HepG2 (cell line): ENCODE measurements at regions not wholly inside any gene's neighbourhood (a gene's known extent, or its start where the extent isn't known, plus 50 kb on each side); places are given as distances from the start of the nearest gene placed in this dataset.

Experiments used
- ATAC-seq: fragments of 200-7000 bp; cut with Tn5 transposase; 3 replicates; pipeline ENCODE4 v1.9.1; 2020; ENCODE audit warnings: mild to moderate bottlenecking, moderate library complexity
- BruUV-seq: library from RNA; stranded (reverse); fragments of 400-500 nt; replicated peaks from 2 replicates; lab custom pipeline; 2021; lab: Mats Ljungman, UMichigan
- CTCF ChIA-PET: fragments of 300-600 bp; formaldehyde crosslinking; extraction: SDS; loops from one replicate; lab custom pipeline; 2021; ENCODE audit warnings: low total read pairs, inconsistent platforms, low intra/inter-chr PET ratio; lab: Yijun Ruan, JAX
- POLR2A ChIA-PET: fragments of 350-600 bp; sonication (Branson Sonifier 250); formaldehyde crosslinking; loops from one replicate; lab custom pipeline; 2020; ENCODE audit warnings: antibody characterized with exemption, inconsistent platforms; lab: Yijun Ruan, JAX
- DNase-seq: peaks from one replicate; pipeline ENCODE4 v3.0.0-alpha.2; 2015; ENCODE audit warnings: low spot score
- FAIRE-seq: peaks from 3 replicates; lab custom pipeline; 2011; peaks lifted over from hg19 to GRCh38; lab: Jason Lieb, UNC
- H2AFZ ChIP-seq: one replicate; pipeline ENCODE4 v1.6.1; 2011; ENCODE audit warnings: low read length, inconsistent platforms
- H3K27ac ChIP-seq: fragments of 300-600 bp; 3 replicates; pipeline ENCODE4 v1.8.0; 2011; ENCODE audit warnings: mixed run types, mild to moderate bottlenecking, mixed read lengths, low read length, inconsistent platforms; ENCODE audit not compliant: insufficient read depth; ENCODE audit errors: extremely low read length
- H3K27me3 ChIP-seq, 2 experiments: fragments of 200-600 bp in 1 of 2; 2 replicates in 1 of 2; 3 replicates in 1 of 2; pipeline versions ENCODE4 v1.6.0 to v1.8.0; 2011; ENCODE audit warnings: low read length in 2 of 2, mild to moderate bottlenecking in 2 of 2, moderate library complexity in 2 of 2, inconsistent platforms in 1 of 2; ENCODE audit not compliant: insufficient read depth in 2 of 2, control insufficient read depth in 1 of 2
- H3K36me3 ChIP-seq, 2 experiments: fragments of 200-600 bp in 1 of 2; replicated peaks in 1 of 2; 2 replicates in 1 of 2; 3 replicates in 1 of 2; pipeline versions ENCODE4 v1.5.1 to v1.8.0; 2011; ENCODE audit warnings: low read length in 2 of 2, inconsistent platforms in 1 of 2; ENCODE audit not compliant: insufficient read depth in 2 of 2, control insufficient read depth in 1 of 2
- H3K4me1 ChIP-seq: 2 replicates; pipeline ENCODE4 v1.5.1; 2012; ENCODE audit warnings: low read length, inconsistent platforms; ENCODE audit not compliant: insufficient read depth
- H3K4me2 ChIP-seq: 2 replicates; pipeline ENCODE4 v1.6.0; 2011; ENCODE audit warnings: low read depth, low read length, inconsistent platforms
- H3K4me3 ChIP-seq, 3 experiments: fragments of 200-600 bp in 1 of 3; sonication (generic), shearing (Covaris generic) in 1 of 3; replicated peaks in 1 of 3; 2 replicates each; pipeline ENCODE4 v1.5.1; 2011 to 2016; ENCODE audit warnings: low read length in 3 of 3, inconsistent platforms in 2 of 3, low read depth in 2 of 3, mild to moderate bottlenecking in 2 of 3, control low read depth in 1 of 3, mixed read lengths in 1 of 3; ENCODE audit not compliant: insufficient read depth in 1 of 3
- H3K79me2 ChIP-seq: one replicate; pipeline ENCODE4 v1.6.1; 2011; ENCODE audit warnings: low read length, inconsistent platforms; ENCODE audit not compliant: insufficient read depth
- H3K9ac ChIP-seq: 2 replicates; pipeline ENCODE4 v1.6.0; 2011; ENCODE audit warnings: mild to moderate bottlenecking, low read depth, low read length, inconsistent platforms; ENCODE audit not compliant: insufficient read depth
- H3K9me3 ChIP-seq: 2 replicates; pipeline ENCODE4 v1.5.1; 2012; ENCODE audit warnings: mild to moderate bottlenecking, low read length
- H4K20me1 ChIP-seq: 2 replicates; pipeline ENCODE4 v1.6.0; 2011; ENCODE audit warnings: inconsistent platforms, mild to moderate bottlenecking, low read length, moderate library complexity; ENCODE audit not compliant: insufficient read depth
- ATF5 ChIP-seq: sonication (generic); formaldehyde crosslinking; IDR thresholded peaks from 2 replicates; pipeline ENCODE4 v1.4.0; 2020; ENCODE audit warnings: mild to moderate bottlenecking, low read depth, missing genetic modification reagents
- GABPA ChIP-seq, 2 experiments: IDR thresholded peaks; 2 replicates each; pipeline ENCODE4 v1.6.1; 2011 to 2016; ENCODE audit warnings: low read depth in 2 of 2, low read length in 1 of 2, missing biosample characterization in 1 of 2, missing genetic modification characterization in 1 of 2
- ISL2 ChIP-seq: sonication (generic); formaldehyde crosslinking; IDR thresholded peaks from 2 replicates; pipeline ENCODE4 v1.5.0; 2020; ENCODE audit warnings: missing genetic modification reagents
- MYNN ChIP-seq: sonication (generic); formaldehyde crosslinking; IDR thresholded peaks from 2 replicates; pipeline ENCODE4 v1.4.0; 2020; ENCODE audit warnings: mild to moderate bottlenecking, low read depth, missing genetic modification reagents
- NFIB ChIP-seq: sonication (generic); formaldehyde crosslinking; IDR thresholded peaks from 2 replicates; pipeline ENCODE4 v1.9.0; 2021; ENCODE audit warnings: missing genetic modification reagents, mild to moderate bottlenecking, borderline replicate concordance
- PHF20 ChIP-seq: sonication (generic); formaldehyde crosslinking; IDR thresholded peaks from 2 replicates; pipeline ENCODE4 v1.5.0; 2020; ENCODE audit warnings: mild to moderate bottlenecking, missing genetic modification reagents
- SMAD1 ChIP-seq: sonication (generic); formaldehyde crosslinking; IDR thresholded peaks from 2 replicates; pipeline ENCODE4 v1.4.0; 2020; ENCODE audit warnings: missing genetic modification reagents, low read depth, mild to moderate bottlenecking, borderline replicate concordance
- SNAPC5 ChIP-seq: sonication (generic); formaldehyde crosslinking; IDR thresholded peaks from 2 replicates; pipeline ENCODE4 v1.8.1; 2023; ENCODE audit warnings: mild to moderate bottlenecking, missing genetic modification reagents, borderline replicate concordance
- TOPORS ChIP-seq: sonication (generic); formaldehyde crosslinking; IDR thresholded peaks from 2 replicates; pipeline ENCODE4 v1.8.0; 2023; ENCODE audit warnings: mild to moderate bottlenecking, missing genetic modification reagents
- ZNF343 ChIP-seq: sonication (generic); formaldehyde crosslinking; IDR thresholded peaks from 2 replicates; pipeline ENCODE4 v1.4.0; 2020; ENCODE audit warnings: mild to moderate bottlenecking, missing genetic modification reagents
- ZNF570 ChIP-seq: sonication (generic); formaldehyde crosslinking; IDR thresholded peaks from 2 replicates; pipeline ENCODE4 v1.4.0; 2020; ENCODE audit warnings: mild to moderate bottlenecking, missing genetic modification reagents, borderline replicate concordance
- ZNF749 ChIP-seq: sonication (generic); formaldehyde crosslinking; IDR thresholded peaks from 2 replicates; pipeline ENCODE4 v1.8.0; 2022; ENCODE audit warnings: mild to moderate bottlenecking, missing genetic modification reagents, moderate library complexity, borderline replicate concordance
- ZNF790 ChIP-seq: sonication (generic); formaldehyde crosslinking; IDR thresholded peaks from 2 replicates; pipeline ENCODE4 v1.8.0; 2022; ENCODE audit warnings: missing genetic modification reagents, mild to moderate bottlenecking, borderline replicate concordance
- WGBS: methylation state at CpG from one replicate; pipeline ENCODE4 v1.1.6; 2017; ENCODE audit warnings: low lambda C conversion rate; 5-methylcytosine and 5-hydroxymethylcytosine counted together
- in situ Hi-C: cut with HindIII; loops from 2 replicates; pipeline ENCODE4 v1.10.0; 2017; ENCODE audit warnings: low pct_unique_long_range_greater_than_20kb; ENCODE audit not compliant: extremely low pct_ligation_motif_present
- intact Hi-C: fragments of 100-400 bp; cut with micrococcal nuclease; formaldehyde crosslinking; loops from one replicate; pipeline ENCODE4 v1.10.0; 2022; ENCODE audit not compliant: unreplicated experiment

GRCh38 chr10:36021096-36021495 lies 379.0 kb upstream of the FZD8 start:
- Histone ChIP-seq H3K36me3 (no peaks in the 10 kb centered on the region), H3K27me3 (no peaks in the 10 kb centered on the region), H3K79me2 (no peaks in the 10 kb centered on the region), H3K4me1 (no peaks in the 10 kb centered on the region), H3K9ac (no peak overlapping the region), H3K4me3 (no peak overlapping the region), H3K4me2 (no peak overlapping the region), H2AFZ (no peak overlapping the region), H3K27ac (no peak overlapping the region), H4K20me1 (no peaks in the 10 kb centered on the region), H3K9me3 (no peaks in the 10 kb centered on the region)
- TF ChIP-seq ISL2 (CRISPR knock-in tag) (no peak), NFIB (no peak), SMAD1 (CRISPR knock-in tag) (no peak), SNAPC5 (CRISPR knock-in tag) (no peak), GABPA (IDR thresholded peaks at IDR 0.05; ENCODE audit: low read depth, low read length) (no peak), GABPA (CRISPR knock-in tag; IDR thresholded peaks at IDR 0.05; ENCODE audit: low read depth) (no peak), MYNN (CRISPR knock-in tag) (no peak), TOPORS (CRISPR knock-in tag) (no peak)
- ChIA-PET CTCF (no interaction called here), POLR2A (no interaction called here)
- FAIRE-seq = no peak
- WGBS = 22% methylated on average over 1 of the region's 1 CpG
- no peak for DNase-seq
- BruUV-seq = no TSS peak
- intact Hi-C loops (no loop called here), in situ Hi-C loops (no loop called here)
- no peak for ATAC-seq

GRCh38 chr10:36019749-36020148 lies 377.7 kb upstream of the FZD8 start:
- H3K4me1 ChIP-seq = no peaks in the 10 kb centered on the region
- intact Hi-C loops (no loop called here), in situ Hi-C loops (no loop called here)
- 25% methylated on average over 4 of the region's 4 CpGs for WGBS
- H3K9me3 ChIP-seq = no peaks in the 10 kb centered on the region
- H3K4me3 ChIP-seq = no peak overlapping the region
- TF ChIP-seq ATF5 (CRISPR knock-in tag) (no peak), PHF20 (CRISPR knock-in tag) (no peak), ZNF343 (no peak), ZNF570 (CRISPR knock-in tag) (no peak), ZNF790 (CRISPR knock-in tag) (no peak), ZNF749 (CRISPR knock-in tag) (no peak)
- no peak for ATAC-seq
- no peaks in the 10 kb centered on the region for H3K27me3 ChIP-seq
- H3K36me3 ChIP-seq = no peaks in the 10 kb centered on the region
- no peak overlapping the region for H3K27ac ChIP-seq
- H3K79me2 ChIP-seq = no peaks in the 10 kb centered on the region
- H3K9ac ChIP-seq = no peak overlapping the region
- no peak for DNase-seq
- no TSS peak for BruUV-seq
- FAIRE-seq = no peak
- ChIA-PET CTCF (no interaction called here), POLR2A (no interaction called here)
- H2AFZ ChIP-seq = no peak overlapping the region
- no peak overlapping the region for H3K4me2 ChIP-seq
- no peaks in the 10 kb centered on the region for H4K20me1 ChIP-seq
